CD4-positive, alpha-beta T cell treated with Interleukin-4 for 1 hour (primary cell): ENCODE measurements at regions not wholly inside any gene's neighbourhood (a gene's known extent, or its start where the extent isn't known, plus 50 kb on each side); places are given as distances from the start of the nearest gene placed in this dataset.

Source experiments
- DNase-seq, 2 donors: peaks; one replicate each; pipeline ENCODE4 v3.0.0-alpha.2; 2020 to 2022

DNA sequence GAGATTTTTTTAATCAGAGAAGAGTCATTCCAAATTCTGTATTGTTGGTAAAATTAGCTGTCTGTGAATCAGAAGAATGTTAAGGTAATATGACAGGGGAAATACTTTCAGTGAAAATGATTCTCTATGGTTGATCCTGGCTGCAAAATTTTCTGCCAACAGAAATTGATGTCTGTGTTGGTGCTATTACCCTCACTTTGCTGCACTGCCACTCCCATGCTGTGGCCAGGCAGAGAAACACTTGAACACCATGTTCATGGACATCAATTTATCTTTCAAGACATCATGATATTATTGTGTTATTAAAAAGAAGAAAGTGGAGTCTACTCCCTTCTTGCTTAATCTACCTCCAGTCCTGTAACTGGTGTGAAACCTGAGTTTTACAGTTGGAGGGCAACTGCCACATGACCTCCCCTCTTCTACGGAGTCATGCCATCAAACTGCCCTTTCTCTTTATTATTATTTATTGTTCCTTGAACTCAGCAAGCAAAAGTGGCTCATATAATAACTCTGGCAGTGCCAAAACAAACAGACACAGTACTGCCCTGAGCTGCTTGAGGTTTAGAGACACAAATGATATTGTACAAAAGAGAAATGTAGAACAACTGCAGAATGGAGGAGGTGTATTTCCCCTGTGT lies 288.0 kb upstream of the JAG1 start:
- DNase-seq, result no peak

DNA sequence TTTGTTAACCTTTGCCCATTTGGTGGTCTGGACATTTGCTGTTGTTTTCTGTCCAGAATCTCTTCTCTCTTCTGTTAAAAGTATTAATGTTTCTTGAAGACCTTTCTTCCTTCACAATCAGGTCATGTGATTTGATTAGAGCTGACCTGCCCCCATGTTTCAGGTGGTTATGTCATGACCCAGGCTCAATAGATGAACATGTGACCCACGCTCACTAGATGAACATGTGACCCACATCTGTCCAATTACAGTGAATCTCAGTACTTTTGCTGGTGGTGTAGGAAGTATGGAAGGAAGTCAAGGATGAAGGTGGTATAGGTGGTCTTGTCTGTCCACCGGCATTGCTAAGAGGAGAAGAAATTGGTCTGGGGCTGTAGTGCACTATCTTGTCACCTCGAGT lies 289.1 kb upstream of the JAG1 start:
- no peak for DNase-seq

DNA sequence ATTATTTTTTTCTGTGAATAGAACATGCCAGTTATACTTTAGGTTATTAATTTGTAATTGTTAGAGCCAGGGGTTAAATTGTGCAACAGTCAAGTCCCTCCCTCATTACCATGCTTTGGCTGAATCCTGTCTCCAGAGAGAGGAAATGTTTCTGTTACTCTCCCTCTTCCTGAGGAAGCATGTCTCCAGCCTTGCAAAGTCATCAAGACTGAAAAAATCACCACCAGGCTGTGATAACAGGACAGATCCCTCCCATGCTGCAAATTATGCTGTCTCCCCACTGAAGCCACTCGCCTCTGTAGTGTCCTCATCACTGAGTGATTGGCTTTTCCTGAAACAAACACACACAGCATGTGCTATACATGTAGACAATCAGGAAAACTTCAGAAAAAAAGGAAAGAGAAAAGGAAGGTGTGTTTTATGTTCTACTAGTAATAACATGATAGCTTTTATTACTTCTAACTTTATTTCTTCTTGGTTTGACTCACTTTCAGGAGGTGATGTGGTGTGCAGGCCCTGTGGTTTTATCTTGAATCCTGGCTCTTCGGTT lies 290.0 kb upstream of the JAG1 start:
- DNase-seq, result no peak

DNA sequence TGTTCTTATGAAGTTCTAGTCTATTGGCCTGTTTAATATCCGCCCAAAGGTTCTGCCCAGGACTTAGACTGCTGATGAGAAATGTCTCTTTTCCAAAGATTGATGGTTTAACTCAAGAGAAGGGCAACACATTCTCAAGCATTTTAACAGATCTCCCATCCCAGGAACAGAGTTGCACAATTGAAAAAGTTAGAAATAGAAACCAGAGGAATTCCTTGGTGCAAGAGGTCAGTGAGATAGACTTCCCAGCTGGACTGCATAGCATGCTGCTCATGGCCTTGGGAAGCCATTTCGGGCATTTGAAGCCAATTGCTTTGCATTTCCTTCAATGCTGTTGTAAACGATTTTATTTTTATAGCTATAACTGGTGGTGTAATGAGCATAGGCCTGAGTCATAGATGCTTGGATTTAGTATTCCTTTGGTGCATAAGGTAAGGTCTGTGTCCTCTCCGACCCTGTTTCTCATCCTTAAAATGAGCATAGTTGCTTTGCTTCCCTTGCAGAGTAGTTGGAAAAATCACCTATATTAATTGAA lies 292.2 kb upstream of the JAG1 start:
- no peak for DNase-seq

DNA sequence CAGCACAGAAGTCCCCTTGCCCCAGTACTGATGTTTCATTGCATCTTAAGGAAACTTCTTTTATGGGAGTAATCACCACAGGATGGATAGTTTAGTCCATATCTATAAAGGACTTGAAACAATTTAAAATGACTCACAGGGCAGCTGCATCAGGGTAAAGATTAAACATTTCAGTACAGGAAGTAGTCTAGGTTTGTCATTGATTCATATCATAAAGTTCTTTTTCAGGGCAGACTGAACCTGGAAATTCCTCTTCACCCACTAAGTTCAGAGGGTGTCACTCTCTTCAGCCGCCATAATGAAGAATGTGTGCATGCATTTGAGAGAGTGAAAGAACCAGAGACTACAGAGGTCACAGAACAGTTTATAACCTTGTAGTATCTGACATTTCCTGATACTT lies 296.3 kb upstream of the JAG1 start:
- DNase-seq, result no peak

DNA sequence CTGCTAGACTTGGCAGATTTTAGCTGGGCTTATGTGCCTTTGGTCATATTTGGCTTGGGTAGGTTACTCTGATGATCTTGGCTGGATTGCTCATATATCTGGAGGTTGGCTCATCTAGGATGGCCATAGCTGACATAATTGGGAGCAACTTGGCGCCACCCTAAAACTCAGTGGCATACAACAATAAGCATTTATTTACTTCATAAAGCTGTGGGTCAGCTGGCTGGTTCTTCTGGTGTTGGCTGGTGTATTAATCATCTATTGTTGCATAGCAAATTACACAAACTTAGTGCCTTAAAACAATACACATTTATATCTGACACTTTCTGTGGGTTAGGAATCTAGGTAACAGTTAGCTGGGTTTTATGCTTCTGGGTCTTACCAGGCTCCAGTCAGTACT lies 297.3 kb upstream of the JAG1 start:
- no peak for DNase-seq

DNA sequence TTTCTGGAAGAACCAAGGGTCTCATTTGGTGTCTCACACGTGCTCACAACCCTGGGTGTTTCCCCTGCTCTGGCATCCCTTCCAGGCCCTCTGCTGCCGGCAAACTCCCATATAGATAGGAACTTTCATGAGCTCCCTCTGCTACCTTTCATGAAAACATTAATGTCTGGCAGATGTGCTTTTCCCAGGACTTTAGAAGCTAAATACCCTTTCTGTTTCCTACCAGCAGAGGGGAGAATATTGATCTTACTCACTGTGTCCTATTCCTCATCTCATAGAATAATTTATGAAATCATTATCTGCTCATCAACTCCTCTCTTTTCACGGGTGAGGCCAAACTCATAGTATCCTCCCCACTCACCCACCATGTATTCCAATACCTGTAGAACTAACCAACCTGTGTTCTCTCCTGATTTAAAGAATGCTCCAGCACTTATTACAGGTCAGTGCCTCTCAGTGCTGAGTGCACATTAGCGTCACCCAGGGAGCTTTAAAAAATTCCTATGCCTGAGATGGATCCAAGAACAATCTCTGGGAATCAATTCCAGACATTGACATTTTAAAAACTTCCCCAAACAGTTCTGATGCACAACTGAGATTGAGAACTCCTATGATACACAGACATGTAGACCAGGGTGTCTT lies 298.5 kb upstream of the JAG1 start:
- no peak for DNase-seq

DNA sequence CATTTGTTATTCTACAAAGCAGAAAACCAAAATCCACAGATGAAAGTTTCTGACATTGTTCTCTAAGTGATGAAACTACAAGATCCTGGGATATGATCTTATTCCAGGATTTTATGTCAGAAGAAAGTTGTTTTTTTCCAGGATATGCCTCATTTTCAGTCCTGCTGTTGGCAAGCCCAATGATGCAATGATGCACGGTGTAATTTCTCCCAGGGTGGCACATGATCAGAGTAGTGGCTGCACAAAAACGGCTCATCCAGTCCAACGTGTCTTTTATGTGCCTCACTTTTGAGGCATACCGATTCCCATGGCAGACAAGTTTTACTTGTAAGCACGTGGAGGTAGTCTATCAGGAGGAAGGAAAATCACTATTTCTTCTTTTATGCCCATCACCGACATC lies 302.3 kb upstream of the JAG1 start:
- DNase-seq, result no peak

DNA sequence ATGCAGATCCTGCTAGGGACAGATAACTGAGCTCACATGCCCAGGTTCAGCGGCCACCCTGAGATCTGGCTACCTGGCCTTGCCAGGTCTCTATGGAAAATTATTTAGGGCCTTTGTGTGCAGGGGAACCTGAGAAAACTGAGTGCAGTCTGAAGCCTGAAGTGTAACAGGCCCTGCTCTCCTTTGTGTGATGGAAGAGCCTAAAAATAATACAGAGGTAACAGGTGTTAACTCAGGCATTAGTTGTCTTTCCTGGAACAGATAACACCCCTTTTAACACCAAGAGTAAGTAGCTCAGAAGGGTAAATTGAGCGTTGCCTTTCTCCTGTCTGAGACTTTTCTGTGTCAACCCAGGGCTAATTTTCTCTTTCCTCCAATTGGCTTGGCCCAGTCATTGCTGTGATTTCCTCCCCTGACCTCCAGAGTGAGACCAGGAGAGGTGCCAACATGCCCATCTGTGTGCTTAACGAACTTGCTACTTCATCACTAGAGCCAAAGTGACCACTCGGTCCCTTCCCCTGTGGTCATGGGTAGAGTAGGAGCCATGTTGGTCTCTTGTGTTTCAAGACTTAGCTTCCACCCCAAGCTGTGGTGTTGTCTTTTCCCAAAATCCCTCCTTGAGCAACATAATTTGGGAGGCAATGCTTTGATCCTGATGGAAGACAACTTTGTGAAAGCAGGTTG lies 304.4 kb upstream of the JAG1 start:
- DNase-seq, result no peak

DNA sequence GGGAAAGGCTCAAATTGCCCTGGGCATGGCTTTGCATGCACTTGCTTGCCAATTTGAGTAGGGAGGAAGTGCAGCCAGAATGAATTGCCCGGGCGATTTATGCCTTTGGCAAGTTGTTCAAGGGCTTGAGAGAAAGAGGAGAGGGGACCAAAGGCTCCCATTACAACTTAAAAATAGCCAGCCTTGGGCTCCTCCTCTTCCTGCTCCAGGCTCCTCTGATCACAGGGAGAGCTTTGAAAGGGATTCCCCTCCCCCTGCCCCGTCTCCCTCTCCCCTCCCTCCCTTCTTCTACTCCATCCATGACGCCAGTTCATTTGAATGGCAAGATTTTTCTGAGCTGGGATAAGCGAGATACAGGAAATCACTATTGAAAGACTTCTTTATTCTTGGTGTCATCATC lies 304.9 kb upstream of the JAG1 start:
- no peak for DNase-seq

DNA sequence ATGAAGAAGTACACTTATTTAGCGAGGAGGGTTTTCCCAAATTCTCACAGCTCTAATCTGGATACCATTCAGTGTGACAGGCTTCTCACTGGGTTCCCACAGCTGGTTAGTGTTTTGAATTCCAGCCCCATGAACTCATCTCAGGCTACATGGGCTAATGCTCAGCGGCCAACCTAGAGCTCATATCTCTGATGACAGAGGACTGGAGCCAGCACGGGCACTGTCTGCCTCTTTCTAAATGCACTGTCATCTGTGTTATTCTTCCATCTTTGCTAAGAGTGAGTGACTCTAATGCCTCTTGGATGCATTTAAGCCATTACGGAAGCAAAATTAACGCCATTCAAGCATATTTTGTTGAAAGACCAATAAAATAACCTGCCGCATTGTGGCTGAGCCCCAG lies 308.9 kb upstream of the JAG1 start:
- no peak for DNase-seq

DNA sequence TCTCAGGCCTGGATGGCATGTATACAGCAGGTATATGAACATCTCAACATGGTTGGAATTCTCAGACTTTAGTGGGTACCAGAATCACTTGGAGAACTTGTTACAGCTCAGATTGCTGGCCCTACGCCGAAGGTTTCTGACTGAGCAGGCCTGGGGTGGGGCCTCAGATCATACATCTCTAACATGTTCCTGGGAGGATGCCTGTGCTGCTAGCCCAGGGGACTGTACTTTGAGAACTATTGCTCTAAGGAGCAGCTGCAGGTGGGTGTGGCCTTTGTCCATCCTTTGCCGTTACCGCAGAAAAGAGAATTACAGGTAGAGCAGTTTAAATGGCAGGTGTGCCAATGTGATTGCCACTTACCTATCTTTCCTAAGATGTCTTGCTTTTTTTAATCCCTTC lies 310.5 kb upstream of the JAG1 start:
- no peak for DNase-seq

DNA sequence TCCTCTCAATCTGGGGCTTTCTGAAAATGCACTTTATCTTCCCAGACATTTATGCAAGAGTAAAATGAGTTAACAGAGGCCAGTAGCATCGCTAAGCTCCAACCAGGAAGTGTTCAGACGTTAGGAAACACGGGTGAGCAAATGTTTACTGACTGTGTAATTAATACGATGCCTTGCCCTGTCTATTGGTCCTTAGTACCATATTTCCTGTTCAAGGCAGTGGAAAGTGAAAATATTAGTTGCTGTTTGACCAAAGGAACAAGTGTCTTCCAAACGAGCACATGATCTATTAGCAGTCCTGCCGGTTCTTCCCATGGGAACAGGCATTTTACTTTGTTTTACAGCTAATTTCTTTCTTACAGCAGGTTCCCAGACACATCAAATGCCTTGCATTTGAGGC lies 311.1 kb upstream of the JAG1 start:
- no peak for DNase-seq

DNA sequence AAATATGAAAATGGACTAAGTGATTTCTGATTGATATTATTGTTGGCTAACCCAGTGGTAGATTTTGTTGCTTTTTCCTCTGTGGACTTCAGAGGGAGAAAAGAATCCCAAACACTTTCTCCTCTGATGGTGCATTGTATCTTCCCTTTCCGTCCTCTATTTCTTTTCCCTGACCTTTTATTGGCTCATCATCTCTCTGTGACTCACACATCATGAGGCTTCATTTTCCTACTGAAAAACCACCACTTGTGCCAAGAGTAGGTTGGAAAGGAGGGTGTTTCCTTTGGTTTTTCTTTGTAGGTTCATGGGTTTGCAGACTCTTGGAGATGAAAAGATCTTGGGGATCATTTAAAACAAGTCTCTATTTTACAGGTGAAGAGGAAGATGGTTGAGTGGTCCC lies 311.7 kb upstream of the JAG1 start:
- no peak for DNase-seq

DNA sequence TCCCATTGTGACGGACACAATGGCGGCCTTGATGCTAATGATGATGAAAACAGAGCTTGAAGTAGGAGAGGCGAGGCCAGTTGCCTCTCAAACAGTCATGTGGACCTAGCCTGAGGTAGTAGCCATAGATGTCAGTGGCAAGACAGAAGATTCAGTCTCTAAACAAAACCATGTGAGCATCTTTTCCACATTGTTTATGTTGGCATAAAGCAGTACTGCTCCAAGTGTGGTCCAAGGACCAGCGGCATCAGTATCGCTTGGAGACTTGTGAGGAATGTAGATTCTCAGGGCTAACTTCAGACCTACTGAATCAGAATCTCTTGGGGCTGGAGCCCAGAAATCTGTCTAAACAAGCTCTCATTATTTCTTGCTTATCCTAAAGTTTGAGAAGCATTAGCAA lies 312.8 kb upstream of the JAG1 start:
- no peak for DNase-seq

DNA sequence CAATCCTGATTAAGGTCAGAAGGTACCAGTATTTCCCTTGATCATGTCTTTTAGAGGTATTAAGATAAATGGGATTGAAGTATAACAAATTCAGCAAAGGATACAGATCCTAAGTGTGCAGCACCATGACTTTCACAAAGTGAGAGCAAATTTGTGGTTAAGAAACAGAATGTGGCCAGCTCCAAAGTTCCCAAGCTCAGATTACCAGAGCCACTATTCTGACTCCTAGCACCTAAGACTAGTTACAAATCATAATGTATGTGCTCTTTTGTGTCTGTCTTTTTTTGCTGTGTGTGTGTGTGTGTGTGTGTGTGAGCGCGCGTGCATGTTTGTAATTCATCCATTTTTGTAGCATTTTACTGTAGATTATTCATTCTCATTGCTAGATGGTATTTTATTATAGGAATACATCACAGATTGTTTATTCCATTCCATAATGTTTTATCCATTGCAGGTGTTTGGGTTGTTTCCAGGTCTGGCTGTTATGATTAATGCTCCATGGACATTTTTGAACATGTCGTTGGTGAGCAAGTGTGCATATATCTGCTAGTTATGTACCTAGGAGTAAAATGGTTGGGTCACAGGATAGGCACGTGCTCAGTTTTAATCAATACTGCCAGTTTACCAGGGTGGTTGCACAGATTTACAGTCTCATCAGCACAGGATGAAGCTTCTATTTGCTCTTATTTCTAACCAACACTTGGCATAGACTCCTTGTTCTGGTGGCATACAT lies 314.0 kb upstream of the JAG1 start:
- DNase-seq, result no peak

DNA sequence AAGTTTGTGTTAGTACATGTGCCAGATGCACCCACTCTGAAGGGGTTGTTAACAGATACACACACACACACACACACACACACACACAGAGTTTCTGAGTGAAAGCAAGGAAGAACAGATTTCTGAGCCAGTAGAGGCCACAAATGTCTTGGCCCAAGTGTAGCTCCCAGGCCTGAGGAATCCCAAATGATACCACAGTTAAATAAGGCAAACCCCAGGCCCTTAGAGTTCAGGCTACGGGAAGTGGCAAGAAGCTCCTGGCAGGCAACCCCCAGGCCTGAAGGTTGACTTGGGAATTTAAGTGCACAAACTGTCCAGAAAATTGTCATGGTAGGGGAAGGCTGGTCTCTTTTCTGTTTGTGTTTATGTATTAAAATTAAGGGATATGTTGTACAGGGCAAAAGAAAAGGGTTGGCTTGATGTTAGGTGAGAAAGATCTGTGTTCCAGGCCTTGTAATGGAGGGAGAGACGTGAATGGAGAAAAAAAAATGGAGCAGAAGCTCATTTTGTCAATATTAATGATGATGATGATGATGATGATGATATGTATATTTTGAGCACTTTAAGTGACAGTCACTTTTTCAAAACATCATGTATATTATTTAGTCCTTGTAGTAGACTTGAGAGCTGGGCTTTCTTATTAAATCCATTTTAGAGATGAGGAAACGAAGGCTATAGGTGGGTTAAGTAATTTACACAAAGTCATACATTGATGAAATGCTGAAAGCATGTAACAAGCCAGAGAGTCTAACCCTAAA lies 317.0 kb upstream of the JAG1 start:
- no peak for DNase-seq

DNA sequence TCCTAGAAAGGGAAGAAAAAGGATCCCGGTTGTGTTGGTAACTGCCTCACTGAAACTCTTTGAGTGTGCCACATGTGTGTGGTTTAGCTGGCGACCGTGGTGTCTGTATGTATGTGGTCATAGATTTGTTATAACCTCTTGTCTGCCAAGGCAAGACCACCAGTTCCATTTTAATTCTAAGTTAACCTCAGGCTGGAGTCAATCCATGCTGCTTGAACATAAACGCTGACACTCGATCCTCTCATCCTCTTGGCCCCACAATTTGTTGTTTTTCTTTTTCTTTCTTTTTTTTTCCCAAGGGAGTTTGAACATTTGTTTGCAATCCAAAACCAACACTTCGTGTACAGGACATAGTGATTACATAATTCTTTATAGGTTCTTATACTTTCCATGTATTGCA lies 318.9 kb upstream of the JAG1 start:
- DNase-seq, result no peak

DNA sequence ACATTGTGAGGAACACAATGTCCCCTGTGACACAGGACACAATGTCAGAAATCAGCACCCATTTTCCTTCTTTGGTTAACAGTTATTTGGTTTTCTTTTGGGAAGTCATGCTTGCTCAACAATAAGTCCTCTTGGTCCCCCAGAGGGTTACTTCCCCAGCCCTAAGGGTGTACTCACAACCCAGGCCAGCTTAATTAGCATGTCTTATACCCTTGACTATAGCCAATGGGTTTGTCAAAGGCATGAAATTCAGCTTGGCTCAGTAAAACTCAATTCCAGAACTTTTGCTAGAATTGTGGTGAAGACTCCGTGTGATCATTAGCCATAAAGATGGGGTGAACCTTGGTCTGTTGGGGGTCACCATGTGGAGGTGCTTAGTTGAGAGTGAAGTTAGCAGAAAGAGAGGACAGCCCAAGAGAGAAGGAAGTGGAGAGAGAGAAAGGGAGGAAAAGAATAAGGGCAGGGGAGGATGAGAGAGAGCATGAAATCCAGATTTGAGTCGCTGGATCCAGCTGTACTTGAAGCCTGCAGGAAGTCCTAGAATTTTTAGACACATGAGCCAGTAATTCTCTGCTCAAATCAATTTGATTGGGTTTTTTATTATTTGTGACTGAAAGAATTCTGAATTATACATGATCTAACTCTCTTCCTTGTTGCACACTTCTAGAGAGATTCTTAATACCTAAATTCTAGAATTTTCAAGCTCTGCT lies 321.3 kb upstream of the JAG1 start:
- DNase-seq, result no peak

DNA sequence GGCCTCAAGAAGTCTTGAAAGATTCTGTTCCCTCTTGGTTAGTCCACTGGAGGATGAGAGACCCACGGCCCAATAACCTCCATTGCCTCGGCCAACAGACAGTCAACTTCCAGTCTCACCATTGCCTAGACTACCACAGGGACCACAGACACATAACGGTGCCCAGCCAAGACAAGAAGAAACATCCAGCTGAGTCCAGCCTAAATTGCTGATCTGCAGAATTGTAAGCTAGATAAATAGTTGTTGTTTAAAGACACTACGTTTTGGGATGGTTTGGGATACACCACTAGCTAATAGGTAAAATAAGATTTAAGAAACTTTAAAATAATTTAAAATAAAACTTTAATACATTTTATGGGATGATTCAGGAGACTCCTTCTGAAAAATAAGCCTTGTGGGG lies 324.7 kb upstream of the JAG1 start:
- no peak for DNase-seq

DNA sequence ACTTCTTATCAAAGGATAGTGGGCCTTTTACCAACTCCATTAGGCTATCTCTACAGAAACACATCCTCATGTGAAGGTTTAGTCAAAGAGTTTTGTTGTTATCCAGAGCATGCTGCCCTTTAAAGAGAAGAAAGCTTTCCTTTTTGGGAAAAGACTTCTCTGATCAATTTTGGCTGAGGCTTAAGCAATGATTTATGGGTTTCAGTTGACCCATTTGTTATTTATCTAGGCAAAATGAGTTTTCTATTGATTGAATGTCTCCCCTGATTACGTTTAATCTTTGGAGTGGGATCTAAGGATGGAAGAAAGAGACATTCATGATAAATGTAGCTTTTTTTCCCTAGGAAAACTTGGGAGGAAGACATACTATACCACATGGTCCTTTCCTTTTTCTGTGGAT lies 326.6 kb upstream of the JAG1 start:
- no peak for DNase-seq

DNA sequence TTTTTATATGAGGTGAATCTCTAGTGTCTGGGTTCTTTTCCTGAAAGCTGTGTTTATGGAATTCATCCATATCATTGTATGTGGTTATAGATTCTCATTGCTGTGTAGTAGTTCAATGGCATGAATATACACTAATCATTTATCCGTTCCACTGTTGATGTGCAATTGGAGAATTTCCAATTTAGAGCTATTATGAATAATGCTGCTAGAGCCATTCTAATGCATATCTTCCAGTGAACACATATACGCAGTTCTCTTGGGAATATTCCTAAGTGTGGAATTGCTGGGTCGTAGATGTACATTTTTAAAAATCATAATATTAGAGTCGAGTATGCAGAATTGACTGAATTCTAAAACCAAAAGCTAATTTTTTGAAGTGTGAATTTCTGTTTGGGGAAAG lies 327.5 kb upstream of the JAG1 start:
- no peak for DNase-seq
